Right cardiac atrium (tissue), 5 donors: ENCODE measurements at regions not wholly inside any gene's neighbourhood (a gene's known extent, or its start where the extent isn't known, plus 50 kb on each side); places are given as distances from the start of the nearest gene placed in this dataset.
"Not testable (repeated sequence)": the region's sequence is repeated elsewhere in the genome, so short reads cannot be mapped to it uniquely, and the experiment has no call there.

Experiments used
- ATAC-seq, 2 donors: fragments of 200-7000 bp; cut with Tn5 transposase; one replicate each; pipeline versions ENCODE4 v1.8.0 to v1.9.1; 2020; ENCODE audit warnings: moderate library complexity in 2 of 2, mild to moderate bottlenecking in 1 of 2
- DNase-seq, 3 donors: peaks; one replicate each; pipeline ENCODE4 v3.0.0-alpha.2; 2020
- H3K27ac ChIP-seq: one replicate; pipeline ENCODE4 v1.5.1; 2013; ENCODE audit warnings: mild to moderate bottlenecking, low read length, control low read depth, moderate library complexity
- H3K27me3 ChIP-seq: one replicate; pipeline ENCODE4 v1.6.1; 2013; ENCODE audit not compliant: control insufficient read depth, insufficient read depth
- H3K4me1 ChIP-seq: one replicate; pipeline ENCODE4 v1.6.1; 2013; ENCODE audit warnings: low read length; ENCODE audit not compliant: control insufficient read depth, insufficient read depth
- H3K4me3 ChIP-seq: one replicate; pipeline ENCODE4 v1.5.1; 2013; ENCODE audit warnings: low read length, control low read depth
- H3K9me3 ChIP-seq: one replicate; pipeline ENCODE4 v1.6.1; 2013; ENCODE audit warnings: low read length; ENCODE audit not compliant: control insufficient read depth
- WGBS: extraction: QIAGEN DNeasy Blood & Tissue Kit; methylation state at CpG from one replicate; pipeline ENCODE4 v1.1.7; 2013; 5-methylcytosine and 5-hydroxymethylcytosine counted together
- intact Hi-C, 4 donors: fragments of 100-400 bp; cut with DNase I; formaldehyde crosslinking; loops; one replicate each; pipeline versions ENCODE4 v1.11.0 to v1.14.0; 2022 to 2023
- donor health status: healthy with polysubstance abuse.
- donor health status: DM: no; HTN: yes; CAD: no.
- donor health status: DM: no; HTN: no; CAD: no.
- donor health status: DM: no; HTN: yes; CAD: no; lungs with severe emphysema.
- donor health status: DM: yes; HTN: yes; CAD: no.

DNA sequence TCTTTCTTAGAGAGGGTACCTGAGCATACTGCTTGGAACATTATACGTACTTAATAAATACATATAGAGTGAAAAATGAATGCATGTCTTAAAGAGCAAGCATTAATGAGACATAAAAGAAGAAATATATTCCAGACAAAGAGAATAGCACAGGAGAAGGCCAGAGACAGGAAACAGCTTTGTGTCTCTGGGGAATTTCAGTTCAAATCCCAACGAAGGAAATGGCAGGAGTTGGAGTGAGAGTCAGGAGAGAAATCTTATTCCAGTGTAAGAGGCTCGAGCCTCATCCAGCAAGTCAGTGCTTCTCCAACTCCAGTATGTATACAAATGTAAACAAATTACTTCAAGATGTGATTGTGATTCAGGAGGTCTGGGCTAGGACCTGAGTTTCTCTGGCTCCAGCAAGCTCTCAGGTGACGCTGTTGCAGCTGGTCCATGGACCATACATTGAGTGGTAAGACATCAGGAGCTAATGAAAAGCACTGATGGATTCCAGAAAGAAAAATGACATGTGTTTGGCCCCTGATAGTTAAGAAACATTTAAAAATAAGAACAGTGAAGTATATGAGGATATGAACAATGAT lies 108.2 kb downstream of the RAP2A start:
- 58% methylated on average over 4 of the region's 4 CpGs for WGBS
- Histone ChIP-seq H3K9me3 (no peaks in the 10 kb centered on the region), H3K4me3 (no peak overlapping the region), H3K4me1 (no peaks in the 10 kb centered on the region), H3K27me3 (no peaks in the 10 kb centered on the region), H3K27ac (no peak overlapping the region)
- intact Hi-C loops = no loop called here
- ATAC-seq (no peak), DNase-seq (no peak)

DNA sequence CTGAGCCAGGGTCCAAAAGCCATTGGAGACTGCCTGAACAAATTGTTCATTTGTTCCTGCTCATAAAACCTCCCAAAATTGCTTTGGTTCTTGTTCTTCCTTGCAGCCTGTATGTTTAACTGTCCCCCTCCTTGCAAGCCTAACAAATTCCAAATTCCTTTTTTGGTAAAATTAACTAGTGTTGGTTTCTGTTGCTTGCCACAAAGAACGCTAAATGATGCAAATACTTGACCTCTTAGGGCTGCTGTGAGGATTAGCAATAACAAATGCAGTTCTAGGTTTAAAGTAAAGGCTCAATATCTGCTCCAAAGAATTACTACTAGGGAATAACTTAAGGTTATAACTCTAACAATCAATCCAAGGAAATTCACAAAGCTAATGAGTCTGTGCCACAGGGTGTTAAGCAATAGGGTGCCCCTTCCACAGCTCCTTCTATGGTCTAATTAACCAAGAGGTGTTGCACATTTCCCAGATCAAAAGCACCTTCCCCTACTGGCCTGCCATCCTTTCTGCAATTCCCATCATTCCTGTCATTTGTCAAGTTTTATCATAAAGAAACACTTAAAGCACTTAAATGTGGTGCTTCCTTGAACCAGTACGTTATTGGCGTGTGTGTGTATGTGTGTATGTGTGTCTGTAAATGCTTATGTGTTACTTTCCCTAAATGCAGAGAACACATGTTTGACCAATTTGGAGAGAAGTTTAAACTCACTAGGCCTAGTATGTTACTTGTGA lies 110.2 kb downstream of the RAP2A start:
- ATAC-seq (no peak), DNase-seq (no peak)
- Histone ChIP-seq H3K27ac (no peak overlapping the region), H3K4me3 (no peak overlapping the region), H3K4me1 (no peaks in the 10 kb centered on the region), H3K27me3 (no peaks in the 10 kb centered on the region), H3K9me3 (no peaks in the 10 kb centered on the region)
- intact Hi-C loops = no loop called here
- WGBS = 80% methylated on average over 3 of the region's 3 CpGs

DNA sequence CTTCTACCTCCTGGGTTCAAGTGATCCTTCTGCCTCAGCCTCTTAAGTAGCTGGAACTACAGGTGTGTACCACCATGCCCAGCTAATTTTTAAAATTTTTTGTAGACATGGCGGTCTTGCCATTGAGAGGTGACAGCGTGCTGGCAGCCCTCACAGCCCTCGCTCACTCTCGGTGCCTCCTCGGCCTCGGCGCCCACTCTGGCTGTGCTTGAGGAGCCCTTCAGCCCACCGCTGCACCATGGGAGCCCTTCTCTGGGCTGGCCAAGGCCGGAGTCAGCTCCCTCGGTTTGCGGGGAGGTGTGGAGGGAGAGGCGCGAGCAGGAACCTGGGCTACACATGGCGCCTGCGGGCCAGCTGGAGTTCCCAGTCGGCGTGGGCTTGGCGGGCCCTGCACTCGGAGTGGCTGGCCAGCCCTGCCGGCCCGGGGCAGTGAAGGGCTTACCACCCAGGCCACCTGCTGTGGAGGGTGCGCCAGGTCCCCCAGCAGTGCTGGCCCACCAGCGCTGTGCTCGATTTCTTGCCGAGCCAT lies 111.1 kb downstream of the RAP2A start:
- H3K27ac ChIP-seq, H3K4me1 ChIP-seq, H3K9me3 ChIP-seq, intact Hi-C loops, H3K27me3 ChIP-seq, ATAC-seq, H3K4me3 ChIP-seq: not testable (repeated sequence)
- DNase-seq = peak in 1 of 3 donors; percentile 52
- WGBS = 94% methylated on average over 25 of the region's 25 CpGs

DNA sequence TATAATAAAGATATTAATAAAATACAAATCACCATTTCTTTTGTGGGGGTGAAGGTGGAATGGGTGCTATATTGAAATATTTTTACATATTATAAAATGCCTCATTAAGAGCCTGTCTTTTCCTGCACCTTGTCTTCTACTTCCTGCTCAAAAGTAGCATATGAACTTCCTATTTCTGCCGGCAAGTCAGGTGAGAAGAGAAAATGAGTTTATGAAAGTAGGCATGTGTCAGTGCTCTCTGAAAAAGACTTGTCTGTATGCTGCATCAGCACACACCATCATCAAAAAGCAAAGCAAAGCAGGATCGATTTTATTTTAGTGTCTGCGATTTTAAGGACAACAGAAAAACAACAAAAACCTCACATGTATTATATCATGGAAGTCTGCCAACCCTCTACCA lies 114.2 kb downstream of the RAP2A start:
- Histone ChIP-seq H3K27ac (no peak overlapping the region), H3K27me3 (no peaks in the 10 kb centered on the region), H3K4me3 (no peak overlapping the region), H3K4me1 (no peaks in the 10 kb centered on the region), H3K9me3 (no peaks in the 10 kb centered on the region)
- ATAC-seq (no peak), DNase-seq (no peak)
- intact Hi-C loops = no loop called here
- WGBS = 40% methylated on average over 3 of the region's 3 CpGs

DNA sequence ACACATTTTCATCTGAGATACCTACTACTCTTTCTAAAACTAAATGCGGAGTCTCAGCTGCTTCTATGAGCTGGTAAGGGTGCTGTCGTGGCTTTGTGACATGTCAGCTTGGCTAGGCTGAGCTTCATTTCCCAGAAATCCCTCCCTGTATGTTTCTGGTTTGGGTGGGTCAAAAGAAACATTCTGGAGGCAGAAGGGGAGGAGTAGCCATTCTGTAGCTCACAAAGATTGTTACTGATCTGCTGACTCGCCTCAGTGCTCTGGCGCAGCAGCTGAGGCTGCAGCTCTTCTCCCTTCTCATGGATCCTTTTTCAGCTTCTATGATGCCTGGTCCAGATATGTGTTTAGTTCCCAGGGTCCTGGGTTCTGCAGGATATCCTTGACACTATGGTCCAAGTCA lies 114.7 kb downstream of the RAP2A start:
- DNase-seq (no peak), ATAC-seq (peak; percentile 40 to 47)
- H3K9me3 ChIP-seq = no peaks in the 10 kb centered on the region
- no peaks in the 10 kb centered on the region for H3K4me1 ChIP-seq
- 71% methylated on average over 4 of the region's 4 CpGs for WGBS
- no peak overlapping the region for H3K27ac ChIP-seq
- intact Hi-C loops = no loop called here
- H3K27me3 ChIP-seq = no peaks in the 10 kb centered on the region
- H3K4me3 ChIP-seq = no peak overlapping the region

DNA sequence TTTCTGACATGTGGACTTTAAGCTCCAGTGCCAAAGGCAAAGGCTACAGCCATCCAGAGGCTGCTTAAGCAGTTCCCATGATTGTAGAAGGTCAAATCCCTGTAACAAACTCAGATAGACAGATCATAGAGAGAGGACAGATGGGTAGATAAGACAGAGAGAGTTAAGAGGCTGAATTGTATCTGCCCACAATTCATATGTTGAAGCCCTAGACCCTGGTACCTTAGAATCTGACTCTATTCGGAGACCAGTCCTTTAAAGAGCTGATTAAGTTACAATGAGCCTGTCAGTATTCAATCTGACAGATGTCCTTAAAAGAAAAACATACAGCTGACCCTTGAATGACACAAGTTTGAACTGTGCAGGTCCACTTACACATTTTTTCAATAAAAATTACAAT lies 115.2 kb downstream of the RAP2A start:
- Histone ChIP-seq H3K27ac (no peak overlapping the region), H3K27me3 (no peaks in the 10 kb centered on the region), H3K9me3 (no peaks in the 10 kb centered on the region), H3K4me3 (no peak overlapping the region), H3K4me1 (no peaks in the 10 kb centered on the region)
- intact Hi-C loops = no loop called here
- 82% methylated on average over 1 of the region's 1 CpG for WGBS
- ATAC-seq (no peak), DNase-seq (no peak)

DNA sequence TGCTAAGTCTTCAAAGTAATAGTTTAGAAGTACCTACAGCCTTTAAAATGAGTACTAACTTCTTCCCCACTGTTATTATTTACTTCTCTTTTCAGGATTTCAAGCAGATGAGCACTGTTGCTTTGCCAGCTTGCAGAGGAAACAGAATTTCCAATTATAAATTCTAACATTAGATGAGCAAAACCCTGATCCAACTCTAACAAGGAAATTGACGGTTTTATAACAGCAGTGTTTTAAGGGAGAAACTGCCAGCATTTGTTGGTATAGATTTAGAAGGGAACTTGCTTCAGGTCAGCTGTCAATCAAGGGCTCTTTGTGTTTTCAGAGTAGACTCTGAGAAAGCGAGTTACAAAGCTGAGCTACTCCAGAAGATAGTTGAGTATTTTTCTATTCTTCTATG lies 120.5 kb downstream of the RAP2A start:
- no peaks in the 10 kb centered on the region for H3K4me1 ChIP-seq
- WGBS = 64% methylated on average over 2 of the region's 2 CpGs
- no peaks in the 10 kb centered on the region for H3K27me3 ChIP-seq
- ATAC-seq (no peak), DNase-seq (no peak)
- H3K27ac ChIP-seq = no peak overlapping the region
- no peak overlapping the region for H3K4me3 ChIP-seq
- intact Hi-C loops = no loop called here
- H3K9me3 ChIP-seq = no peaks in the 10 kb centered on the region

DNA sequence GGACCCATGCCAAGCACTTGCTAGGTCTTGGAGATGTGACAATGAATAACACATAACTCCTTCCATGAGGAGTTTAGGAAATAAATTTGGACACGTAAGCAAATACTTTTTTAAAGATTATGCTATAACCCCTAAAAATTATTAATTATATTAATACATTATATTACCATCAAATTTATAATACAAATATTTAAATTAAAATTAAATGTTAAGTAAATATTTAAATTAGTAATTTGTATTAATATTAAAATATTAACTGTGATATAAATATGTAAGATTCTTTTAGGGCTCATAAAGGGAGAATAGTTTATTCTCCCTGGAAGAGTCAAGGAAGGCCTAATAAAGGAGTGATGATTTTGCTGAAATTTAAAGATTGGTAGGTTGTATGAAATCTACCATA lies 121.1 kb downstream of the RAP2A start:
- 96% methylated on average over 1 of the region's 1 CpG for WGBS
- DNase-seq = no peak
- no peaks in the 10 kb centered on the region for H3K27me3 ChIP-seq
- no peaks in the 10 kb centered on the region for H3K9me3 ChIP-seq
- H3K4me3 ChIP-seq = no peak overlapping the region
- H3K27ac ChIP-seq = no peak overlapping the region
- no peaks in the 10 kb centered on the region for H3K4me1 ChIP-seq
- intact Hi-C loops = no loop called here
- ATAC-seq = no peak

DNA sequence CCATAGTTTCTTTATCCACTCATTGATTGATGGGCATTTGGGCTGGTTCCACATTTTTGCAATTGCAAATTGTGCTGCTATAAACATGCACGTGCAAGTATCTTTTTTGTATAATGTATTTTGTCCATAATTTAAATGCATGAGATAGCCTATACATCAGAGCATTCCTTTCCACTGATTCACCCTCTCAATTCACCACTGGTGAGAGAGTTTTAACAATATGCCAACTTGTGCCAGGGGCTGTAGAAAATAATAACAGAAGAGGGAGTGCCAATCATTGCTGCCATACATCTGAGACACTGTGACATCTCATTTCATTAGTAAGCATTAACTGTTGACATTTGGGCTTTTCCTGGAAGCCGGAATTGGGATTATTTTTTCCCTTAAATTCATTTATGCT lies 125.1 kb downstream of the RAP2A start:
- DNase-seq (no peak), ATAC-seq (no peak)
- Histone ChIP-seq H3K4me3 (no peak overlapping the region), H3K9me3 (no peaks in the 10 kb centered on the region), H3K27me3 (no peaks in the 10 kb centered on the region), H3K4me1 (no peaks in the 10 kb centered on the region), H3K27ac (no peak overlapping the region)
- intact Hi-C loops = no loop called here
- WGBS = 79% methylated on average over 2 of the region's 2 CpGs

DNA sequence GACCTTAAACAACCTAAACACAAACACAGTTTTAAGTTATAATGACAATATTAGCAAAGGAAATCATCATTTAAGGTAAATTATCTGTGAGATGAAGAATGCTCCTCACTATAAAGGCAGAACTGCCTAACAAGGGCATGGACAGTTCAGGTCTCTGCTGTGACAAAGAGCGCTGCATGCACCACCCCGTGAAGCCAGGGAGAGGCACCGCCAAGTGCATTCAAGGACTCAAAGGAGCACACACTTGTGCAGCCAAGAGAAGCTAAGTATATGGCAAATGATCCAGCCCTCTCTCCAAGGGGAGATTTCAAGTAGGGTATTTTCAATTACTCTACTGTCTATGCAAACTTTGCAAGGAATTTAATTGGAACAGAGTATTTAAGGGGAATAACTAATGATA lies 126.0 kb downstream of the RAP2A start:
- Histone ChIP-seq H3K27me3 (no peaks in the 10 kb centered on the region), H3K27ac (no peak overlapping the region), H3K4me1 (no peaks in the 10 kb centered on the region), H3K9me3 (no peaks in the 10 kb centered on the region), H3K4me3 (no peak overlapping the region)
- intact Hi-C loops = no loop called here
- ATAC-seq (no peak), DNase-seq (no peak)
- 91% methylated on average over 3 of the region's 3 CpGs for WGBS

DNA sequence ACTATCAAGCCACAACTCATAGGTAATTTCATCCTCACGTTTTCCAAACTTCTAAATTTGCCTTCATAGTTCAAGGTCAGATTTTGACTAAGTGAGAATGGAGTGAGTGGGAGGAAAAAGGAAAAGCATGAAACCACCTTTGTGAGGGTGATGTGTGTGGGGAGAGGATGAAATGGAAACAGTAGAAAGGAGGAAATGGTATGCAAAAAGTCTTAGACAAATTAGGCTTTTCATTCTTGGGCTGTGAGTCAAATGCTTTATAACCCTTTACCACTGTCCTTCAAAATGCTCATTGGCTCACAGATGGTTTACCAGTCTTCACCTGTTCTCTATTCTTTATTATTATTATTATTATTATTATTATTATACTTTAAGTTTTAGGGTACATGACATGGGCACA lies 127.2 kb downstream of the RAP2A start:
- Histone ChIP-seq H3K4me1 (no peaks in the 10 kb centered on the region), H3K27me3 (no peaks in the 10 kb centered on the region), H3K27ac (no peak overlapping the region), H3K4me3 (no peak overlapping the region), H3K9me3 (no peaks in the 10 kb centered on the region)
- 55% methylated on average over 1 of the region's 1 CpG for WGBS
- DNase-seq = no peak
- ATAC-seq = no peak
- intact Hi-C loops = no loop called here
